ENCODE measurements at regions not wholly inside any gene's neighbourhood (a gene's known extent, or its start where the extent isn't known, plus 50 kb on each side); places are given as distances from the start of the nearest gene placed in this dataset.
A peak's percentile ranks its signal among the peaks of the same experiment; 100 is the strongest.

- Mint-ChIP-seq H3K36me3 (no peaks in the 10 kb centered on the region), H3K4me1 (peaks cover 6% of the 10 kb centered on the region), H3K27me3 (ENCODE audit: low read depth) (no peaks in the 10 kb centered on the region; the same call in 1 of the 2 replicates), H3K9me3 (peaks cover 6% of the 10 kb centered on the region; the same call in 1 of the 2 replicates), H3K4me3 (no peak overlapping the region), H3K27ac (no peak overlapping the region)
- ChIA-PET POLR2A (no interaction called here), CTCF (no interaction called here)
- DNase-seq (ENCODE audit: low spot score) (no peak), ATAC-seq (no peak)
- TF ChIP-seq STAT6 (CRISPR knock-in tag; conservative IDR thresholded peaks at IDR 0.05; ENCODE audit: low read depth) (no peak), TCF7 (CRISPR knock-in tag; IDR thresholded peaks at IDR 0.05; ENCODE audit: low read depth) (no peak), E2F5 (CRISPR knock-in tag; IDR thresholded peaks at IDR 0.05) (no peak), ZNF423 (CRISPR knock-in tag; IDR thresholded peaks at IDR 0.05) (no peak), CREB1 (CRISPR knock-in tag; IDR thresholded peaks at IDR 0.05) (no peak), ETV6 (CRISPR knock-in tag; IDR thresholded peaks at IDR 0.05) (no peak), SP1 (CRISPR knock-in tag; conservative IDR thresholded peaks at IDR 0.05) (no peak), ARID4B (CRISPR knock-in tag; IDR thresholded peaks at IDR 0.05; ENCODE audit: borderline replicate concordance) (no peak), ZNF232 (CRISPR knock-in tag; IDR thresholded peaks at IDR 0.05) (no peak)
These were observed 147.4 kb upstream of the POU2AF2 start for GRCh38 chr11:111098091-111098490.

- no peak for TF ChIP-seq E2F4 (CRISPR knock-in tag; IDR thresholded peaks at IDR 0.05; ENCODE audit: borderline replicate concordance, low read depth)
- TF ChIP-seq ZNF263 (CRISPR knock-in tag; IDR thresholded peaks at IDR 0.05; ENCODE audit: low read depth), result no peak
- no peak for TF ChIP-seq ZNF671 (CRISPR knock-in tag; IDR thresholded peaks at IDR 0.05)
- no peak for TF ChIP-seq SOX15 (CRISPR knock-in tag; IDR thresholded peaks at IDR 0.05)
- H3K9me3 Mint-ChIP-seq, result peaks cover 9% of the 10 kb centered on the region; the same call in 1 of the 2 replicates
- no peaks in the 10 kb centered on the region for H3K36me3 Mint-ChIP-seq
- CTCF ChIA-PET, result no interaction called here
- H3K4me1 Mint-ChIP-seq, result peaks cover 6% of the 10 kb centered on the region
- POLR2A ChIA-PET, result no interaction called here
- DNase-seq (ENCODE audit: low spot score) (peak; percentile 53), ATAC-seq (peak; percentile 100)
- no peak overlapping the region for H3K27ac Mint-ChIP-seq
- H3K27me3 Mint-ChIP-seq (ENCODE audit: low read depth), result no peaks in the 10 kb centered on the region; the same call in 1 of the 2 replicates
- peak overlapping the region; percentile 47 for H3K4me3 Mint-ChIP-seq
These were observed 148.3 kb upstream of the POU2AF2 start for GRCh38 chr11:111097191-111097590.

GRCh38 chr11:111095327-111095726 is 150.2 kb upstream of the POU2AF2 start:
- Mint-ChIP-seq H3K27me3 (ENCODE audit: low read depth) (no peaks in the 10 kb centered on the region; the same call in 1 of the 2 replicates), H3K9me3 (peaks cover 6% of the 10 kb centered on the region; the same call in 1 of the 2 replicates), H3K4me3 (no peak overlapping the region), H3K36me3 (no peaks in the 10 kb centered on the region), H3K27ac (no peak overlapping the region), H3K4me1 (peaks cover 12% of the 10 kb centered on the region)
- ATAC-seq (no peak), DNase-seq (ENCODE audit: low spot score) (no peak)
- POLR2A ChIA-PET, result no interaction called here
- CTCF ChIA-PET, result no interaction called here
- TF ChIP-seq CBFB (CRISPR knock-in tag; IDR thresholded peaks at IDR 0.05; ENCODE audit: low read depth), result no peak
- TF ChIP-seq AR (CRISPR knock-in tag; IDR thresholded peaks at IDR 0.05), result no peak
- no peak for TF ChIP-seq NFATC4 (CRISPR knock-in tag; IDR thresholded peaks at IDR 0.05)
- TF ChIP-seq SP1 (CRISPR knock-in tag; conservative IDR thresholded peaks at IDR 0.05), result no peak
- no peak for TF ChIP-seq FOXK1 (CRISPR knock-in tag; IDR thresholded peaks at IDR 0.05)
- TF ChIP-seq CREM (CRISPR knock-in tag; IDR thresholded peaks at IDR 0.05), result no peak
